Endodermal cell (in vitro differentiated cells): ENCODE measurements at regions not wholly inside any gene's neighbourhood (a gene's known extent, or its start where the extent isn't known, plus 50 kb on each side); places are given as distances from the start of the nearest gene placed in this dataset.
"Not testable (repeated sequence)": the region's sequence is repeated elsewhere in the genome, so short reads cannot be mapped to it uniquely, and the experiment has no call there.

ENCODE experiments used
- DNase-seq: peaks from one replicate; pipeline ENCODE4 v3.0.0-alpha.2; 2017
- H3K27ac ChIP-seq: 2 replicates; pipeline ENCODE4 v1.5.1; 2013; ENCODE audit warnings: mild to moderate bottlenecking, low read depth, low read length, moderate library complexity
- H3K27me3 ChIP-seq: 2 replicates; pipeline ENCODE4 v1.6.1; 2013; ENCODE audit warnings: mild to moderate bottlenecking, low read length, moderate library complexity; ENCODE audit not compliant: insufficient read depth, control insufficient read depth, poor library complexity, severe bottlenecking
- H3K36me3 ChIP-seq: 2 replicates; pipeline ENCODE4 v1.7.0; 2013; ENCODE audit warnings: mild to moderate bottlenecking, low read length, moderate library complexity; ENCODE audit not compliant: control insufficient read depth, insufficient read depth
- H3K4me1 ChIP-seq: one replicate; pipeline ENCODE4 v1.7.0; 2013; ENCODE audit warnings: low read length; ENCODE audit not compliant: control insufficient read depth, insufficient read depth
- H3K4me3 ChIP-seq: 2 replicates; pipeline ENCODE4 v1.5.1; 2013; ENCODE audit warnings: mild to moderate bottlenecking, low read length, moderate library complexity
- H3K9ac ChIP-seq: 2 replicates; pipeline ENCODE4 v1.6.1; 2013; ENCODE audit warnings: mild to moderate bottlenecking, low read length, moderate library complexity; ENCODE audit not compliant: poor library complexity, severe bottlenecking; ENCODE audit errors: extremely low read depth
- H3K9me3 ChIP-seq: 2 replicates; pipeline ENCODE4 v1.6.1; 2013; ENCODE audit warnings: mild to moderate bottlenecking, low read length, moderate library complexity; ENCODE audit not compliant: control insufficient read depth
- H3K27ac Mint-ChIP-seq: 2 replicates; pipeline ENCODE4 v1.8.0; 2020; ENCODE audit warnings: mixed read lengths
- H3K27me3 Mint-ChIP-seq: 2 replicates; pipeline ENCODE4 v1.8.0; 2021; ENCODE audit warnings: mild to moderate bottlenecking, mixed read lengths; ENCODE audit not compliant: insufficient read depth
- H3K36me3 Mint-ChIP-seq: 2 replicates; pipeline ENCODE4 v1.8.0; 2020; ENCODE audit warnings: low read depth, mixed read lengths
- H3K4me1 Mint-ChIP-seq: 2 replicates; pipeline ENCODE4 v1.8.0; 2020; ENCODE audit warnings: mixed read lengths
- H3K4me3 Mint-ChIP-seq: 2 replicates; pipeline ENCODE4 v1.8.0; 2020; ENCODE audit warnings: mild to moderate bottlenecking, moderate library complexity, mixed read lengths
- H3K9me3 Mint-ChIP-seq: 2 replicates; pipeline ENCODE4 v1.8.0; 2020; ENCODE audit warnings: mild to moderate bottlenecking, mixed read lengths
- WGBS, 2 experiments: methylation state at CpG; one replicate each; pipeline versions ENCODE4 v1.1.5 to v1.1.7; 2013; ENCODE audit warnings: missing lambda C conversion rate in 2 of 2, mixed read lengths in 1 of 2; ENCODE audit not compliant: insufficient coverage in 1 of 2, insufficient read length in 1 of 2; 5-methylcytosine and 5-hydroxymethylcytosine counted together
- TF ChIP-seq, protein P1 (sequence below): fragments of 200-600 bp; sonication (generic); conservative IDR thresholded peaks from 2 replicates; pipeline ENCODE4 v1.5.0; 2021; ENCODE audit warnings: antibody characterized with exemption, mild to moderate bottlenecking

DNA sequence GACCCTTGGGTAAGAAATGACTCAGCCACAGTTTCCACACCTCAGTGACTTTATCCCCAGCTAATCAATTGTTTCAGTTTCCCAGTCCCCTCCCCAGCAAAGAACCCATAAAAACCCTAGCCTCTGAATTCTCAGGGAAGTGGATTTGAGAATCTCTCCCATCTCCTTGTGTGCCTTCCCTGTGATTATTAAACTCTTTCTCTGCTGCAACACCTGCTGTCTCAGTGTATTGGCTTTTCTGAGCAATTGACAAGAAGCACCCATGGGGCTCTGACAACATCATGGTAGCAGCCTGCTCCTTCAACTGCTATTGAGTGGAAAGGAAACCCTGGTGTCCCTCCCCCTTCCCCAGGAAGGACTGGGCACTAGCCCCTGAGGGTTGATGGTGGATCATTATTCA is 73.7 kb downstream of the UQCRFS1 start:
- peaks cover 19% of the 10 kb centered on the region for H3K9me3 ChIP-seq
- H3K4me1 ChIP-seq = no peaks in the 10 kb centered on the region
- no peak overlapping the region for H3K4me3 Mint-ChIP-seq
- H3K36me3 Mint-ChIP-seq = no peaks in the 10 kb centered on the region
- TF ChIP-seq, protein P1, sequence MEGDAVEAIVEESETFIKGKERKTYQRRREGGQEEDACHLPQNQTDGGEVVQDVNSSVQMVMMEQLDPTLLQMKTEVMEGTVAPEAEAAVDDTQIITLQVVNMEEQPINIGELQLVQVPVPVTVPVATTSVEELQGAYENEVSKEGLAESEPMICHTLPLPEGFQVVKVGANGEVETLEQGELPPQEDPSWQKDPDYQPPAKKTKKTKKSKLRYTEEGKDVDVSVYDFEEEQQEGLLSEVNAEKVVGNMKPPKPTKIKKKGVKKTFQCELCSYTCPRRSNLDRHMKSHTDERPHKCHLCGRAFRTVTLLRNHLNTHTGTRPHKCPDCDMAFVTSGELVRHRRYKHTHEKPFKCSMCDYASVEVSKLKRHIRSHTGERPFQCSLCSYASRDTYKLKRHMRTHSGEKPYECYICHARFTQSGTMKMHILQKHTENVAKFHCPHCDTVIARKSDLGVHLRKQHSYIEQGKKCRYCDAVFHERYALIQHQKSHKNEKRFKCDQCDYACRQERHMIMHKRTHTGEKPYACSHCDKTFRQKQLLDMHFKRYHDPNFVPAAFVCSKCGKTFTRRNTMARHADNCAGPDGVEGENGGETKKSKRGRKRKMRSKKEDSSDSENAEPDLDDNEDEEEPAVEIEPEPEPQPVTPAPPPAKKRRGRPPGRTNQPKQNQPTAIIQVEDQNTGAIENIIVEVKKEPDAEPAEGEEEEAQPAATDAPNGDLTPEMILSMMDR = no peak
- no peaks in the 10 kb centered on the region for H3K27me3 ChIP-seq
- H3K27ac ChIP-seq = no peak overlapping the region
- DNase-seq = no peak
- H3K4me3 ChIP-seq = no peak overlapping the region
- peaks cover 3% of the 10 kb centered on the region for H3K4me1 Mint-ChIP-seq
- peaks cover 40% of the 10 kb centered on the region for H3K27me3 Mint-ChIP-seq
- no peak overlapping the region for H3K27ac Mint-ChIP-seq
- H3K9ac ChIP-seq = no peak overlapping the region
- H3K9me3 Mint-ChIP-seq = peaks cover 59% of the 10 kb centered on the region
- H3K36me3 ChIP-seq = no peaks in the 10 kb centered on the region

DNA sequence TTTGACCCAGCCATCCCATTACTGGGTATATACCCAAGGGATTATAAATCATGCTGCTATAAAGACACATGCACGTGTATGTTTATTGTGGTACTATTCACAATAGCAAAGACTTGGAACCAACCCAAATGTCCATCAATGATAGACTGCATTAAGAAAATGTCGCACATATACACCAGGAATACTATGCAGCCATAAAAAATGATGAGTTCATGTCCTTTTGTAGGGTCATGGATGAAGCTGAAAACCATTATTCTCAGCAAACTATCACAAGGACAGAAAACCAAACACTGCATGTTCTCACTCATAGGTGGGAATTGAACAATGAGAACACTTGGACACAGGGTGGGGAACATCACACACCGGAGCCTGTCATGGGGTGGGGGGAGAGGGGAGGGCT is 74.7 kb downstream of the UQCRFS1 start:
- H3K27me3 ChIP-seq, H3K4me3 Mint-ChIP-seq, H3K36me3 ChIP-seq, H3K27ac Mint-ChIP-seq, H3K27ac ChIP-seq, DNase-seq, H3K36me3 Mint-ChIP-seq, H3K4me1 ChIP-seq, H3K4me1 Mint-ChIP-seq, H3K9ac ChIP-seq, H3K4me3 ChIP-seq: not testable (repeated sequence)
- Mint-ChIP-seq H3K27me3 (peaks cover 38% of the 10 kb centered on the region), H3K9me3 (peaks cover 61% of the 10 kb centered on the region)
- peaks cover 19% of the 10 kb centered on the region for H3K9me3 ChIP-seq
- 89% methylated on average over 1 of the region's 3 CpGs; no CpG with 5 or more reads in 1 of the 2 experiments for WGBS, 2 experiments

DNA sequence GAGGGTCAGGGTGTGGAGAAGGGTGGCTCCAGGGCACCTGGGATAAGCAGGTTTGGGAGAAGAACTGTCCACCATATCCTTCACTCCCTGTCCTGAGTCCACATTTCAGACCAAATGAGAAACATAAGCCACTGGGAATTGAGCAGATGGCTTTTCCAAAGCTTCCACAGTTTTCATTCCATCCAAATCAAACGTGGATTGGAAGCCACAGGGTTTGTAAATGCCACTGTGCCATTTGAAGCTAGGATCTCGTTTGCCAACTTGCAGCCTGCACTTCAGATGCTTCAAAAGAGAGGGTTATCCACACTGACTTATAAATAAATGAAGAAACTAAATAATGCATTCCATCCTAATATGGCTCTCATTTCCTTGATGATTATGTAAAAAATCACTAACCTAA is 81.5 kb downstream of the UQCRFS1 start:
- TF ChIP-seq, protein P1 = no peak
- Histone ChIP-seq H3K4me1 (no peaks in the 10 kb centered on the region), H3K27ac (no peak overlapping the region), H3K4me3 (no peak overlapping the region), H3K36me3 (no peaks in the 10 kb centered on the region), H3K9ac (no peak overlapping the region), H3K9me3 (no peaks in the 10 kb centered on the region), H3K27me3 (no peaks in the 10 kb centered on the region)
- DNase-seq = no peak
- no peaks in the 10 kb centered on the region for H3K36me3 Mint-ChIP-seq
- H3K4me1 Mint-ChIP-seq = no peaks in the 10 kb centered on the region
- H3K9me3 Mint-ChIP-seq = peaks cover 31% of the 10 kb centered on the region
- H3K27me3 Mint-ChIP-seq = peaks cover 38% of the 10 kb centered on the region
- no peak overlapping the region for H3K27ac Mint-ChIP-seq
- 65 to 72% methylated on average over 2 of the region's 2 CpGs for WGBS, 2 experiments
- H3K4me3 Mint-ChIP-seq = no peak overlapping the region

DNA sequence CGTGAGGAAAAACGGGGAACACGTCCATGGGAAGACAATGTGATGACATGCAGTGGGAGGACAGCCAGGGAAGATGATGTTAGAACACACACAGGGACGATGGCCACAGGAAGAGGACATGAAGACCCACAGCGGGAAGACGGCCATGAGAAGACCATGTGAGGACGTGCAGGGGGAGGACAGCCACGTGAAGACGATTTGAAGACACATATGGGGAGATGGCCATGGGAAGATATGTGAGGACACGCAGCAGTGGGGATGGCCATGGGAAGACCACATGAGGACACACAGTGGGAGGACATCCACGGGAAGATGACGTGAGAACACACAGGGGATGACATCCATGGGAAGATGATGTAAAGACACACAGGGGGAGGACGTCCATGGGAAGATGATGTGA is 83.8 kb downstream of the UQCRFS1 start:
- 89 to 93% methylated on average over 13 of the region's 13 CpGs for WGBS, 2 experiments
- Histone ChIP-seq H3K27me3 (no peaks in the 10 kb centered on the region), H3K4me1 (no peaks in the 10 kb centered on the region), H3K9me3 (peaks cover 17% of the 10 kb centered on the region), H3K36me3 (no peaks in the 10 kb centered on the region), H3K27ac (no peak overlapping the region), H3K9ac (no peak overlapping the region), H3K4me3 (no peak overlapping the region)
- Mint-ChIP-seq H3K27me3 (peaks cover 22% of the 10 kb centered on the region), H3K4me3 (no peak overlapping the region), H3K27ac (no peak overlapping the region), H3K4me1 (no peaks in the 10 kb centered on the region), H3K9me3 (peaks cover 39% of the 10 kb centered on the region), H3K36me3 (no peaks in the 10 kb centered on the region)
- TF ChIP-seq, protein P1 = no peak
- DNase-seq = no peak
